Cardiac fibroblast (primary cell): ENCODE measurements at regions not wholly inside any gene's neighbourhood (a gene's known extent, or its start where the extent isn't known, plus 50 kb on each side); places are given as distances from the start of the nearest gene placed in this dataset.

ENCODE experiments used
- DNase-seq, 2 donors: peaks; one replicate each; pipeline versions ENCODE4 v3.0.0 to v3.0.0-alpha.2; 2010; ENCODE audit warnings: low read depth in 2 of 2
- H3K4me3 ChIP-seq, 2 donors: replicated peaks in 1 of 2; 1 replicate in 1 of 2; 2 replicates in 1 of 2; pipeline ENCODE4 v1.5.1; 2011; ENCODE audit warnings: low read depth in 2 of 2, low read length in 2 of 2, mild to moderate bottlenecking in 2 of 2, moderate library complexity in 1 of 2
- TF ChIP-seq, protein P1 (sequence below): IDR thresholded peaks from one replicate; pipeline ENCODE4 v1.5.1; 2011; ENCODE audit warnings: low read depth, mild to moderate bottlenecking, low read length, inconsistent platforms

DNA sequence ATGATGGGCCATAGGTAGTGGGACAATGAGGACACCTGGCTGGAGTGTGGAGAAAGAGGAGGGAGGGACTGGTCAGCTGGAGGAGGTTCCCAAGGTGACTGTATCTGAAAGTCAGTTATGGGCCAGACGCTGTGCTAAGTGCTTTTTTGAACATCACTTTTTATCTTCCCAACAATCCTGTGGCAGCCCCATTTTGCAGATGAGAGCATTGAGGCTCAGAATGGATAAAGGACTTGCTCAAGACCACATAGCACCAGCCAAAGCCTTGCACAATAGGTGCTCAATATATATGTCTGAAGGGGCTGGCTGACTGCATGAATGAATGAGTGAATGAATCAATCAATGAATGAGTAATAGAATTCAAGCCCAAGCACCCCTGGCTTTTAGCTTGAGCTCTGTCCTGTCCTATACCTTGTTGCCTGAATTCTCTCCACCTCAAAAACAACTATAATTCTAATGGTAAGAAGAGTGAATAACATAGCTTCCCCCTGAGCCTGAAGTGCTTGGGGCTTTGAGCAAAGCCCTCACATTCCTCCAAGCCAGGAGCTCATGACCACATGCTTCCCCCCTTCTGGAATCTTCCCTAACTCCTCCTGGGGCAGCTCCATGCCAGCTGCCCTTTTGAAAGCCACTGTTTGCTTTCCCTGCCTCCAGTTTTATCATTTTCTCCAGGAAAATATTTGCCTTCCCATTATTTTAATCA lies 150.9 kb downstream of the RPLP1 start:
- no peak overlapping the region for H3K4me3 ChIP-seq
- no peak for DNase-seq

DNA sequence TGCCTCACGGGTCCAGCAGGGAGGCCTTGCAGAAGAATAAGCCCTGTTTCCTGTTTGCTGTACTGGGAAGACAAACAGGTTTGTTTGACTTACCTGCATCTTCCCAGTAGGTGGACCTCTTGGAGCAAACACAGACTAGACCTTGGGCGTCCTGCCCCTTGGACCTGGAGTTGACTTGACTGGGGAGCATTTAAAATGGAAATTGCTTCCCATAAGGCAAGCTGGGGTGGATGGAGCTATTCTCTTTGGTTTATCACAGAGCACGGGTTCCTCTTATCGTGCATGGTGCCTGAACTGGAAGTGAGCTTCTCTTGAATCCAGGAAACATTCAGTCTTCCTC lies 151.4 kb downstream of the RPLP1 start:
- H3K4me3 ChIP-seq, result no peak overlapping the region
- TF ChIP-seq, protein P1, sequence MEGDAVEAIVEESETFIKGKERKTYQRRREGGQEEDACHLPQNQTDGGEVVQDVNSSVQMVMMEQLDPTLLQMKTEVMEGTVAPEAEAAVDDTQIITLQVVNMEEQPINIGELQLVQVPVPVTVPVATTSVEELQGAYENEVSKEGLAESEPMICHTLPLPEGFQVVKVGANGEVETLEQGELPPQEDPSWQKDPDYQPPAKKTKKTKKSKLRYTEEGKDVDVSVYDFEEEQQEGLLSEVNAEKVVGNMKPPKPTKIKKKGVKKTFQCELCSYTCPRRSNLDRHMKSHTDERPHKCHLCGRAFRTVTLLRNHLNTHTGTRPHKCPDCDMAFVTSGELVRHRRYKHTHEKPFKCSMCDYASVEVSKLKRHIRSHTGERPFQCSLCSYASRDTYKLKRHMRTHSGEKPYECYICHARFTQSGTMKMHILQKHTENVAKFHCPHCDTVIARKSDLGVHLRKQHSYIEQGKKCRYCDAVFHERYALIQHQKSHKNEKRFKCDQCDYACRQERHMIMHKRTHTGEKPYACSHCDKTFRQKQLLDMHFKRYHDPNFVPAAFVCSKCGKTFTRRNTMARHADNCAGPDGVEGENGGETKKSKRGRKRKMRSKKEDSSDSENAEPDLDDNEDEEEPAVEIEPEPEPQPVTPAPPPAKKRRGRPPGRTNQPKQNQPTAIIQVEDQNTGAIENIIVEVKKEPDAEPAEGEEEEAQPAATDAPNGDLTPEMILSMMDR, result no peak
- no peak for DNase-seq

More for the DNA sequence above, 150.9 kb downstream of the RPLP1 start:
- TF ChIP-seq, protein P1, result no peak

DNA sequence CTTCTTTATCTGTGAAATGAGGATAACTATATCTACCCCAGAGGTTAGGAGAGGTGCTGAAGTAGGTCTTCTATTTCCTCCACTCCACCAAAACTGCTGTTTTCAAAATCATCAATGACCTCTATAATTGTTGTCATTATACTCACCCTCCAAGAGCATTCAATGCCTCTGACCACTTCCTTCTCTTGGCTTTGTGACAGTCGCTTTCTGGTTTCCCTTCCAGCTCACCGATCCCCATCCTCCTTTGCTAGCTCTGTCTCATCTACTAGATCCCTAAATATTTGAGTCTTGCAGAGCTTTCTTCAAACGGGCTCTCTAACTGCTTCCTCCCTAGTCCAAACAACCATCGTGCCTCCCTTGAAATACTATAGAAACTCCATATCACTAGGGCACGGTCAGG lies 153.5 kb downstream of the RPLP1 start:
- DNase-seq, result no peak
- H3K4me3 ChIP-seq, result no peak overlapping the region
- TF ChIP-seq, protein P1, result no peak

DNA sequence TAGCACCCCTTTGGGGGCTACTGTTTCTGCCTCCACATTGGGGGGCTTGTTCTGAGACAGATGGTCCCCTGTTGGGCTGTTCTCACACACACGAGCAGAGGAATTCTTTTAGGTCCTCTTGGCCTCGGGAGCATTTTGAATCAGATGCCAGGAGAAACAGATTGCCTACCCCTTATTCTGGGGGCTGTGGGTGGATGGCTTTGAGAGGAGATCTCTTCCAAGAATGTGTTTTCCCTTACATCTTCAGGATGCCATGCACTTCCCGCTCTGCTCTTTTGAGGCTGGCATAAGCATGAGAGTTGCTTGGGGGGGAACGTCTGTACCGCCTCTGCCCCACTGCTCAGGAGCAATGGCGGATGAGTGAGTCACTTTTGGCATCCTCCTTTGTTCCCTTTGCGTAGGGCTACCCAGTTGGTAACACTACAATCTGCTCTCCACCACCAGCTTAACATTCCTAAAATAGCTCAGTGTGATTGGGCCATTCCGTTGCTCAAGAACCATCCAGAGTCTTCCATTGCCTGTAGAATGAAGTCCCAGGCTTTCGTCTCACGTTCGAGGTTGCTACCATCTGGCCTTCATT lies 154.4 kb downstream of the RPLP1 start:
- peak in 1 of 2 donors; percentile 32 for DNase-seq
- no peak overlapping the region for H3K4me3 ChIP-seq
- TF ChIP-seq, protein P1, result no peak

DNA sequence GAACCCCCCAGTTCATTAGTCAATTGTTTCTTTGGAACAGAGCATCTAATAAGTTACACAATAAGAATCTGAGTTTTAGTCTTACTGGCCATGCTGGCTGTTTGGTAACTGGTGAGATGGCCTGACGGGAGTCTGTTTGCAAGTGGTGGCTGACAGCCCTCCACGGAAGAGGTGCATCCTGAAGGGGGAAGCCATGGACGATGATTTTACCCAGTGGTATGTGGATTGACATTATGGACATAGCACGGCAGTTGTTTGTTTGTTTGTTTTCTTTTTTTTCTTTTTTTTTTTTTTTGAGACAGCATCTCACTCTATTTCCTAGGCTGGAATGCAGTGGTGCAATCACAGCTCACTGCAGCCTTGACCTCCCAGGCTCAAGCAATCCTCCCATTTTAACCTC lies 156.0 kb downstream of the RPLP1 start:
- no peak for DNase-seq
- TF ChIP-seq, protein P1, result no peak
- no peak overlapping the region for H3K4me3 ChIP-seq

DNA sequence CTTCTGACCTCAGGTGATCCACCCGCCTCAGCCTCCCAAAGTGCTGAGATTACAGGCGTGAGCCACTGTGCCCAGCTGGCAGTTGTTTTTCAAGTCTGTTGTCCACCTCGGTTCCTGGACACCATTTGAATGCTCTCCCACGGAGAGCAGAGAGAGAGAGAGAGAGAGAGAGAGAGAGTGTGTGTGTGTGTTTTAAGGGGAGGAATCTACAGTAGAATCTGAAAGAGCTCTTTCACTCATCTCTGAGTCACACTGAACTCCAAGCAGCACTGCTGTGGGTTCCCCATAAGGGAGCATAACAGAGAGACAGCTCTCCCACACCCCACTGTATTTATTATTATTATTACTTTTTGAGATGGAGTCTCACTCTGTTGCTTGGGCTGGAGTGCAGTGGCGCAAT lies 156.6 kb downstream of the RPLP1 start:
- no peak overlapping the region for H3K4me3 ChIP-seq
- TF ChIP-seq, protein P1, result no peak
- DNase-seq, result peak; percentile 29 to 62

DNA sequence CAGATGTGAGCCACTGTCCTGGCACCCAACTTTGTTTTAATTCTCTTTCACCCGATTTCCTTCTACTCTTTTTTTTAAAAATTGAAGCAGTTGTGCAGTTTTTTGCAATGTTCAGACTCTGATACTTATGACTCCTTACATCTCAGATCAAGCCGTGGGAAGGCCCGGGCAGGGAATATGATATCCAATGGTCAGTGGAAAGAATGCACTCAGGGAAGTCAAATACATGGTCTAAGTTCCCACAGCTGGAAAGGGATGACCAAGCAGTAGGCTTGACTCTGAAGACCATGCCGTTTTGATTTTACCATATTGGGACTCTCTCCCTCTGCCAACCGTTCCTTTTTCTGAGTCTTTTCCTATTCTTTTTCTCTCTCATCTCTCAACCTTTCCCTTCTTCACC lies 157.2 kb downstream of the RPLP1 start:
- TF ChIP-seq, protein P1, result no peak
- no peak for DNase-seq
- no peak overlapping the region for H3K4me3 ChIP-seq
